ENCODE measurements at regions not wholly inside any gene's neighbourhood (a gene's known extent, or its start where the extent isn't known, plus 50 kb on each side); places are given as distances from the start of the nearest gene placed in this dataset.

- DNase-seq (ENCODE audit: low read depth in 2 of 2): no peak
These were observed 537.3 kb upstream of the PLXNA2 start for GRCh38 chr1:208781391-208782045.

- DNase-seq (ENCODE audit: low read depth in 2 of 2): no peak
These were observed 538.0 kb upstream of the PLXNA2 start for GRCh38 chr1:208782186-208782585.

DNA sequence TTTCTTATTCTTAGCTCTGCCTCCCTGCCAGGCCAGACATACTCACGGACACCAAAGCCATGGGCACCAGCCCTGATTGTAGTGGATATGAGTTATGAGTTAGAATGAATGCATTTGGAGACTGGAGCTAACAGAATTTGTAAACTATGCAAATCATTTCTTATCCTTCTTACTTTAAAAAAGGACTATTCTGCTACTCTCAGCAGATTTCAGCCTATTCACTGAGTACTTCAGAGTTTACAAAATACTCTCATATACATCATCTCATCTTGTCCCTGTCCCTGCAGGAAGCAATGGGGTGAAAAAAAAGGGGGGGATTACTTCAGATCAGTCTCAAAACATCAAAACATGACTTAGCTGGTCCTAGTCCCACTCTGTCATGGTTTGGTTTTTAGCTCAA, 541.4 kb upstream of the PLXNA2 start:
- DNase-seq (ENCODE audit: low read depth in 2 of 2): no peak

- no peak for DNase-seq (ENCODE audit: low read depth in 2 of 2)
These were observed 543.0 kb upstream of the PLXNA2 start for GRCh38 chr1:208787219-208787618.

- no peak for DNase-seq (ENCODE audit: low read depth in 2 of 2)
These were observed 543.9 kb upstream of the PLXNA2 start for GRCh38 chr1:208788013-208788540.

DNA sequence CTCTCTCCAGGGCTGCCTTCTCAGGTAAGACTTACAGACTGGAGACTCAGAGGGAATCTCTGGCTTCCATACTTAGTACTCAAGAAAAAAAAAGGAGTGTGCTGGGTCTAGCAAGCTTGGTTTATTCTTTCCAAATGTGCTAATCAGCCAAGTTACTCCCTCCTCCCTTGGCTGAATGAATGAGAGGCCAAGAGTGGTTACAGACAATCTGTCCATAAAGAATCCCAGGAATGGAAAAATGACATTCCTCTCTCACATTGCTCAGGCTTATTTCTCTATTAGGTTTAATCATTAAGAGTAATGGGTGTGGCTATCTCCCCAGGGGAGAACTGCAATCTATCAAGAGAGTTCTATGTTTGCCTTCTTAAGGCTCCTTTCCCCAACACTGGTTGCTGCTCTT, 547.3 kb upstream of the PLXNA2 start:
- DNase-seq (ENCODE audit: low read depth in 2 of 2): no peak

- DNase-seq (ENCODE audit: low read depth in 2 of 2): no peak
These were observed 549.7 kb upstream of the PLXNA2 start for GRCh38 chr1:208793861-208794345.

- no peak for DNase-seq (ENCODE audit: low read depth in 2 of 2)
These were observed 555.0 kb upstream of the PLXNA2 start for GRCh38 chr1:208799186-208799585.

DNA sequence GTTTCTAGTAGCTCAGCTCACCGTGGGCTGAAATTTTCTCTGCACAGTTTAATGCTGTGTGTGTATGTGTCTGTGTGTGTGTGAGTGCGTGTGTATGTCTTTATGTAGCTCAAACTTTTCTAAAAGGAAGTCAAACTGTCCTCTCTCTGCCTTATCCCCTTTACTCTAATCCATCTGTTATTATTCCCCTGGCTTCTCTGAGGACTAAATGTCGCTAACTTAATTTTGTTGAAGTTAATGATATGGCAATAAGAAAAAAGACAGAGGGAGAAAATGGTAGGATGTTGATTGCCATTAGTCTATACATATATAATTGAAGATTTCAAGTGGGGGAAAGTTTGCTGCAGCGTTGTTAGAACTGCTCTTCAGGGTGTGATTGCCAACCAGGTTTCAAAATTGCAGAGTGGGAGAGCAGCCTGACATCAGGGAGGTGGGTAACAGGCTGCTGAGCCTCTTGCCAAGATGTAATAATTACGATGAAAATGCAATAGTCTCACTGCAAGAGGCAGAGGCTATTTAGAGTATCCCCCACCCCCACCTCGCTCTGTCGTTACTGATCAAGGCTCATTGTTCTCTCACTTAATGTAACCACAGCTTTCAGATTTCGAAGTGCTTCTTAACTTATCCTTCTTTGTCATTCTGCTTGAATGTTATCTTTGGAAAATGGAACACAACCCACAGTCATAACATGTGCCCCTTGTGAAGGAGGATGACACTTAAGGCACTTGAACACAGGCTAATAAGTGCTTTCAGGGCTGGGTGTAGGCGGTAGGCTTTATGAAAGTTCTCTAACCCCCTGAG, 559.0 kb upstream of the PLXNA2 start:
- no peak for DNase-seq (ENCODE audit: low read depth in 2 of 2)

DNA sequence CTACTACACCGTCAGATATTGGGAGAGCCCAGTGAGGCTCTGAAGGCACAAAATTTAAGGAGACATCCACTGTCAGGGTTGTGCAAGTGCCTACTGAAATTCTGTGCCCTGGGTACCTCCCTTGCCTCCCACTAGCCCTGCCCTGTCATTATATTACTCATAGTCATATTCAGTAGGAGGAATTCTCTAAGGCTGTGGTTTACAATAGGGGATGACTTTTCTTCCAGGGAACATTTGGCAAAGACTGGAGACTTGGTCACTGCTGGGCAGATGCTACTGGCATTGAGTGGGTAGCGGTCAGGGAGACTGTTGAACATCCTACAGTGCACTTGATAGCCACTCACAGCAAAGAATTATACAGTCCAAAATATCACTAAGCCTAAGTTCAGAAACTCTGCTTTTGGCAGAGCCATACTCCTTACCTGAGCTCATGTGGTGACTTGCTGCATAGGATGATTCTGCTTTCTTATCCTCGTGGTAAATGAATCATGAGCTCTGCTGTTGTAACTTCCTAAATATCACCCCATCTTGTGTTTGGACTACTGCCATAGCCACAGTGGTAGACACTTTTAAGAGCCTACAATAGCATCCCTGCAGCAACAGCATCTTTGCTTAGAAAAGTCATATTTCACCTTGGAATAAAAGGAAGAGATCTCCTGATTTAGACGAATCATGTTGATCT, 563.4 kb upstream of the PLXNA2 start:
- DNase-seq (ENCODE audit: low read depth in 2 of 2): no peak

DNA sequence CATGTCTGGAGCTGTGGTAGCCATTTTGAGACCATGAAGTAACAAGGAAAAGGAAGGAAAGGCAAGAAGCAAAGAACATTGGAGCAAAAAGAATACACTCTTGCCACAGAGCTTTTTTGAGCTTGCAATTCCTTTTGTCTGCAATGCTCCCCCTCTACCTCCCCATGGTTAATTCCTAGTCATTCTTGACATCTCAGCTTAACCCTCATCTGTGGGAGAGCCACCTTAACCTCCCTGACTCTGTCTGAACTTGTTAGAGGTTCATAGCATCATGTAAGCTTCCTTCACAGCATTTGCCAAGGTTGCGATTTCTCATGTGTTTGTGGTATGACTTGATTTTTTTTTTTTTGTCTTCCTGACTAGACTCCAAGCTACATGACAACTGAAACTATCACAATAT, 564.1 kb upstream of the PLXNA2 start:
- DNase-seq (ENCODE audit: low read depth in 2 of 2): no peak

DNA sequence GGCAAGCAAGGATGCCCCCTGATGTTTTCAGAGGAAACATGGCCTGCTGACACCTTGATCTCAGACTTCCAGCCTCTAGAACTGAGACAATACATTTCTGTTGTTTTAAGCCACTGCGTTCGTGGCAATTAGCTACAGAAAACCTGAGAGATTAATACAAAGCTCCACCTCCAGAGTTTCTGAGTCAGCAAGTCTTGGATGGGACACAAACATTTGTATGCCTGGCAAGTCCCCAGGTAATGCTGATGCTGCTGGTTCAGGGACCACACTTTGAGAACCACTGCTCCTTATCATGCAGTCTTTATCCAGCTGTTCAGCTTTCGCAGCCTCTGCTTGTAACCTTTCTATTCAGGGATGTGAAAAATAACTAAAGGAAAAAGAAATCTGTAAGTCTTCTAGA, 565.7 kb upstream of the PLXNA2 start:
- no peak for DNase-seq (ENCODE audit: low read depth in 2 of 2)

DNA sequence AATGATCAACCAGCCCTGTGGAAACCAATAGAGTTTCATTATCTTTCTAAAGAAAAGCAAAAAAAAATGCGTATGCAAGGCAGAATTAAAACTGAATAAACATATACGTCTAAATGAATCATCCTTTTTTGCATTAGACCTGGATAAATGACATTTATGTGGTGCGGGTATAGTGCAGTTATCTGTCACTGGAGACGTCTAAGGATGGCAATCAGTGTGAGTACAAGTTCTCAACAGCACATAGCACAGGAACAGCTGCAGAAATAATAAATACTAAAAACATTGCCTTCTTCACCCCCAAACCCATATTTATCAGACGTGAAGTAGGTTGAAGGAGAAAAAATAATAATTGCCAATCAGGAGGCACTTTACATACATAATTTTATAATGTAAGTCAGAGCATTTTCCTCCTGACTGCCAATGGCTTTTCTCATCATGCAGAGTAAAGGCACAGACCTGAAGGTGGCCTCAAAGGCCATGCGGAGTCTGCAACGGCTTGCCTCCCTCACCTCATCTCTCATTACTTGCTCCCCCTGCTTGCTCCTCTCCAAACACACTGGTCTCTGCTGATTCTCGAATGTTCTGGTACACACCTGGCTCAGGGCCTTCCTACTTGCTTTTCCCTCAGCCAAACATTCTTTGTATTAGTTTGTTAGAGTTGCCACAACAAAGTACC, 574.7 kb upstream of the PLXNA2 start:
- DNase-seq (ENCODE audit: low read depth in 2 of 2): no peak

GRCh38 chr1:208820580-208821212, 576.5 kb upstream of the PLXNA2 start:
- DNase-seq (ENCODE audit: low read depth in 2 of 2): no peak

DNA sequence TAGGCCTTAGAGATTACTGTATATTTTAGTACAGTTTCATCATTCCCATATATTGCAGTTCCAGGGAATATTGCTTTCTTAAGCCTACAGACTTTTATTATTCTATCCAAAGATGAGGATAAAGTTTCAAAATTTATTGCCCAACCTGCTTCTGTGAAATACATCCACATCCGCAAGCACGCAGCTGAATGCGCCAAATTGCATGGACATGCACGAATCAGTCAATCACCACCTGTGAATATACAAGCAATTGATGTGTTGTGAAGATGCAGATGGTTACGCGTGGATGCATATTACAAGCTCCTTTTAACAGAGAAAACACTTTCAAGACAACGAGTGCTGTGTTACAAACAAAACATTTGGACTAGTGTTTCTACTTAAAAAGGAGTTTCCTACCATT, 577.8 kb upstream of the PLXNA2 start:
- no peak for DNase-seq (ENCODE audit: low read depth in 2 of 2)

DNA sequence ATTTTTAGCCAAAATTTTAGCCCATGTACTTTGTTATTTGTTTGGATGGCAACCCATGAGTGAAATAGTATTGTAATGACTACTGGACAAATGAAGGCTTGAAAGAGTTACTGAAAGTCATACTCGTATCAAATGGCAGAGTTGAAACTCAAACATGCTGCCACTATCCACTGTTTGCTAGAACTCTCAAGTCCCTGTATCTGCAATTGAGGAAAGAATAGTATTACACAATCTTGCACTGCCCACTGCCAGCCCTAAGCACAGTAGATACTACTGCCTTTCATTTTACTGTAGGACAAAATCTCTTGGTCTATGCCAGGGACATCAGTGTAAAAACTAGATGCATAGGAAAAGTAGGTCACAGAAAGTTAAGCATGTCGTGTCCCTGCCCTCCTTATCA, 581.1 kb upstream of the PLXNA2 start:
- DNase-seq (ENCODE audit: low read depth in 2 of 2): no peak

- no peak for DNase-seq (ENCODE audit: low read depth in 2 of 2)
These were observed 585.4 kb upstream of the PLXNA2 start for GRCh38 chr1:208829595-208829994.

DNA sequence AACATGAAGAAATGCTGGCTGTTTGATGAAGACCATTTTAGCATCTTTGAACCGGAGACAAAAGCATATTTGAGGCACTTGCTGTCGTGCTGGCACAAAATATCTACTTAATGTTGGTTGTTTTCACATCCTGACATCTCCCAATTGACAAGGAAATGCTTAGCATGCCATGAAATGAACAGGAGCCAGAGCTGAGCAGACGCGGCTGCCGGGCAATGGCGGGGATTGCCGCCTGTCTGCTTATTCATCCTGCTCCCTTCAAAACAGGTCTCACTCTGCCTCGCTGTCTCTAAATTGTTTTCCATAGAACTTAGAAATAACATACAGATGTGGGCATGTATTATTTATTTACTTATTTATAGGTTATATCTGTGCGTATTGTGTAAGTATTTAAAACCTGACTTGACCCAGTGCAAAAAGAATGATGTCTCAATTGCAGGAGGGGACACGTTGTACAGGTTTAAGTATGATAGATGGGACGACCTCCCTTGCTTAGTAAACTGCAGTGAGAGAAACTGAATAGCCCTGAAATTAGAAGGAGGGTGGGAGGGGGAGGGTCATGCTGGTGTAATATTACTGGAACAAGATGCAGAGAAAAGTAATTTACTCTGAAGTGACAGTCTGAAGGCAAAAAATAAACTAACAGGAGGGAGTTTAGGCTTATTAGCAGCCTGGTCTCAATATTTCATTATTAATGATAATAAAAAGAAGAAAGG, 590.4 kb upstream of the PLXNA2 start:
- no peak for DNase-seq (ENCODE audit: low read depth in 2 of 2)

DNA sequence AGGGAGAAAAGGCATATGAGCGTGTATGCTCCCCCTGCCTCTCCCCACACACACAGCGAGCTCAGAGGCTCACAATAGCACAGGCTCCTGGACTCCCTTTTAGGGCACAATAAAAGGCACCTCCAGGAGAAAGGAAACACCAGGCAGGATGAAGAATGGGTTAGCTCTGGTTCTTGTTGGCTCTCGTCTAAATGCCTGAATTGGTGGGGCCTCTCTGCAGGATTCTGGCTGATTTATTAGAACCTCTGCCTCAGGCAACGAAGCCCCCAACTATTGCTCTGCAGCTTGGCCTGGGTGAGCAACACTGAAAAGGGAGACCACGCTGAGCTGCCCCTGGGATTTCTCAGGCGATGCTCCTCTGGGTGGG, 590.9 kb upstream of the PLXNA2 start:
- no peak for DNase-seq (ENCODE audit: low read depth in 2 of 2)

DNA sequence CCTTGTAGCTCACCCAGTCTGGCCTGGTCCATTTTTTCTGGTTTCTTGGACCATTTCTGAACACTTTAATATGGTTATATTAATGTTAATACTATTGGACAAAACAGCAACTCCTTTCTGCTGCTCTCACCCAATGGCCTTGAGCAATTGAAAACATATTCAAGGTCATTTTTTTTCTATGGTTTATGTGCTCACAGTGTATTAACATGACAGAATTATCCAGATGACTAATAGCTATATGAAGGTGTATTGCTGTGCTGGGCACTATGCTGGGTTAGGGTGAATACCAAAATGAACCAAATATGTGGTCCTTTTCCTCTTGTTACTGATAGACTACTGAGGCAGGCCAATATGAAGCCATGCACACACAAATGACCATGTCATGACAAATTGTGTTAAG, 591.6 kb upstream of the PLXNA2 start:
- DNase-seq (ENCODE audit: low read depth in 2 of 2): no peak

- no peak for DNase-seq (ENCODE audit: low read depth in 2 of 2)
These were observed 593.1 kb upstream of the PLXNA2 start for GRCh38 chr1:208837242-208837641.
